Activated CD4-positive, alpha-beta T cell treated with anti-CD3 and anti-CD28 coated beads, Interleukin-2, Interleukin-4, amounts not matched to agents 100 ng/mL and 50 ng/mL, durations not matched to agents 16 hours and 8 hours (primary cell): ENCODE measurements at regions not wholly inside any gene's neighbourhood (a gene's known extent, or its start where the extent isn't known, plus 50 kb on each side); places are given as distances from the start of the nearest gene placed in this dataset.

Experiments
- DNase-seq: peaks from one replicate; pipeline ENCODE4 v3.0.0-alpha.2; 2020; ENCODE audit warnings: low spot score

GRCh38 chr20:40770564-40771307 lies 81.7 kb upstream of the MAFB start:
- DNase-seq, result no peak

GRCh38 chr20:40771308-40771610 lies 82.2 kb upstream of the MAFB start:
- no peak for DNase-seq

GRCh38 chr20:40771848-40772511 lies 82.9 kb upstream of the MAFB start:
- DNase-seq, result no peak

GRCh38 chr20:40773376-40773775 lies 84.3 kb upstream of the MAFB start:
- DNase-seq, result no peak

GRCh38 chr20:40774252-40774651 lies 85.2 kb upstream of the MAFB start:
- no peak for DNase-seq

- no peak for DNase-seq
Measured at GRCh38 chr20:40775561-40776146, 86.6 kb upstream of the MAFB start.

GRCh38 chr20:40776466-40777457 lies 87.7 kb upstream of the MAFB start:
- no peak for DNase-seq

GRCh38 chr20:40777653-40778052 lies 88.6 kb upstream of the MAFB start:
- no peak for DNase-seq

- no peak for DNase-seq
Measured at GRCh38 chr20:40778894-40779496, 90.0 kb upstream of the MAFB start.

GRCh38 chr20:40781327-40782042 lies 92.4 kb upstream of the MAFB start:
- DNase-seq, result no peak

GRCh38 chr20:40782043-40782368 lies 93.0 kb upstream of the MAFB start:
- DNase-seq, result no peak

GRCh38 chr20:40785346-40785745 lies 96.3 kb upstream of the MAFB start:
- no peak for DNase-seq

- DNase-seq, result no peak
Measured at GRCh38 chr20:40786336-40786735, 97.3 kb upstream of the MAFB start.

GRCh38 chr20:40787941-40788340 lies 98.9 kb upstream of the MAFB start:
- DNase-seq, result no peak

GRCh38 chr20:40797425-40797824 lies 108.4 kb upstream of the MAFB start:
- DNase-seq, result peak; percentile 8

- no peak for DNase-seq
Measured at GRCh38 chr20:40798066-40798465, 109.0 kb upstream of the MAFB start.

GRCh38 chr20:40802886-40803285 lies 113.8 kb upstream of the MAFB start:
- no peak for DNase-seq

GRCh38 chr20:40803381-40803780 lies 114.3 kb upstream of the MAFB start:
- DNase-seq, result no peak

- DNase-seq, result no peak
Measured at GRCh38 chr20:40805592-40805991, 116.6 kb upstream of the MAFB start.

- no peak for DNase-seq
Measured at GRCh38 chr20:40806929-40807820, 118.1 kb upstream of the MAFB start.

GRCh38 chr20:40807821-40808170 lies 118.8 kb upstream of the MAFB start:
- DNase-seq, result no peak
